ENCODE measurements at regions not wholly inside any gene's neighbourhood (a gene's known extent, or its start where the extent isn't known, plus 50 kb on each side); places are given as distances from the start of the nearest gene placed in this dataset.

DNA sequence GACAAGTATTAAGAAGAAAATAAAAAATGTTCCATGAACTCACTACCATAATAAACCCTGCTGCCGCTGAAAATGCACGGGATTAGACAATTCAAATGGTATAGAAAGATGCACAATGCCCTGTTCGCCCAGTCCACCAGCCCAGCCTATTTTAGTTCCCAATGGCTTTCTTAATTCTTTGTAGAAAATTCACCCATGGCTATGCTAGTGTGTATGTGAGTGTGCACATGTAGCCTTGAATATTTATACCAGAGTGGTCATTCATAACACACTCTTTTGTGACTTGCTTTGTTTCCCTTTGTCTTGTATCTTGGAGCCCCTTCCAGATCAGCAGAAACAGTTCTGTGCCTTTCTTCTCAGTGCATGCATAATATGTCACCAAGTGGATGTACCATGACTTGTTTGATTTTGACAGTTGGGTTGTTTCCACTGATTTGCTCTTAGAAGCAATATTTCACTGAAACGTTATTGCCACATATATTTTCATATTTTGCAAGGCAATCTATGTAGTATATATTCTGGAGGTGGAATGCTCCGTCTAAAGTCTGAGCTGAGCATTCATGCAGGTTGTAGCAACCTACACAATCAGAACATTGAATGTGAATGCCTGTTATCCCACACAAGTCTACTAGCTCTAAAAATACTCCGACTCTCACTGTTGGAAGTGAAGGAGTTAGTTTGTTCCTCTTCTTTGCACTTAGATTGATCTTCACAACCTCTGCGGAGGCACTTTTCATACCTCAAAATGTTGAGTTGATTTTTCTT, 383.0 kb upstream of the EEF2KMT start:
- no peak for TF ChIP-seq RFX5 (IDR thresholded peaks at IDR 0.05; ENCODE audit: low read depth, low read length)
- TF ChIP-seq, protein P1, sequence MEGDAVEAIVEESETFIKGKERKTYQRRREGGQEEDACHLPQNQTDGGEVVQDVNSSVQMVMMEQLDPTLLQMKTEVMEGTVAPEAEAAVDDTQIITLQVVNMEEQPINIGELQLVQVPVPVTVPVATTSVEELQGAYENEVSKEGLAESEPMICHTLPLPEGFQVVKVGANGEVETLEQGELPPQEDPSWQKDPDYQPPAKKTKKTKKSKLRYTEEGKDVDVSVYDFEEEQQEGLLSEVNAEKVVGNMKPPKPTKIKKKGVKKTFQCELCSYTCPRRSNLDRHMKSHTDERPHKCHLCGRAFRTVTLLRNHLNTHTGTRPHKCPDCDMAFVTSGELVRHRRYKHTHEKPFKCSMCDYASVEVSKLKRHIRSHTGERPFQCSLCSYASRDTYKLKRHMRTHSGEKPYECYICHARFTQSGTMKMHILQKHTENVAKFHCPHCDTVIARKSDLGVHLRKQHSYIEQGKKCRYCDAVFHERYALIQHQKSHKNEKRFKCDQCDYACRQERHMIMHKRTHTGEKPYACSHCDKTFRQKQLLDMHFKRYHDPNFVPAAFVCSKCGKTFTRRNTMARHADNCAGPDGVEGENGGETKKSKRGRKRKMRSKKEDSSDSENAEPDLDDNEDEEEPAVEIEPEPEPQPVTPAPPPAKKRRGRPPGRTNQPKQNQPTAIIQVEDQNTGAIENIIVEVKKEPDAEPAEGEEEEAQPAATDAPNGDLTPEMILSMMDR (conservative IDR thresholded peaks at IDR 0.05; ENCODE audit: low read depth, low read length) = no peak
- no peak for TF ChIP-seq POLR2A (IDR thresholded peaks at IDR 0.05; ENCODE audit: low read depth, low read length)
- no peak for TF ChIP-seq CEBPB (IDR thresholded peaks at IDR 0.05; ENCODE audit: low read depth, low read length)
- no peak for TF ChIP-seq MXI1 (IDR thresholded peaks at IDR 0.05; ENCODE audit: borderline replicate concordance, low read depth, low read length)
- no peak for TF ChIP-seq RAD21 (IDR thresholded peaks at IDR 0.05; ENCODE audit: low read length)
